ENCODE measurements at regions not wholly inside any gene's neighbourhood (a gene's known extent, or its start where the extent isn't known, plus 50 kb on each side); places are given as distances from the start of the nearest gene placed in this dataset.

- TF ChIP-seq CTCF (IDR thresholded peaks at IDR 0.05; ENCODE audit: low read depth, low read length) (no peak), POLR2A (IDR thresholded peaks at IDR 0.05; ENCODE audit: extremely low read depth, insufficient read length) (no peak)
Measured at GRCh38 chr10:30722956-30723620, 93.5 kb upstream of the LYZL2 start.
